CD4-positive, CD25-positive, alpha-beta regulatory T cell (primary cell): ENCODE measurements at regions not wholly inside any gene's neighbourhood (a gene's known extent, or its start where the extent isn't known, plus 50 kb on each side); places are given as distances from the start of the nearest gene placed in this dataset.

Experiments
- ATAC-seq, 2 donors: fragments of 150-1000 bp; cut with Tn5 transposase; one replicate each; pipeline ENCODE4 v1.10.0; 2021; ENCODE audit warnings: low read depth in 2 of 2, moderate number of reproducible peaks in 2 of 2, moderate library complexity in 1 of 2
- DNase-seq, 3 donors: peaks; one replicate each; pipeline versions ENCODE4 v3.0.0 to v3.0.0-alpha.2; 2012 to 2022; ENCODE audit warnings: mixed read lengths in 1 of 3
- H3K27ac ChIP-seq: one replicate; pipeline ENCODE4 v1.7.0; 2013; ENCODE audit warnings: mild to moderate bottlenecking, low read length; ENCODE audit not compliant: insufficient read depth, poor library complexity, severe bottlenecking
- H3K27me3 ChIP-seq: one replicate; pipeline ENCODE4 v1.7.0; 2013; ENCODE audit warnings: low read length; ENCODE audit not compliant: control insufficient read depth, insufficient read depth
- H3K36me3 ChIP-seq: one replicate; pipeline ENCODE4 v1.7.0; 2013; ENCODE audit warnings: mild to moderate bottlenecking, low read length, moderate library complexity; ENCODE audit not compliant: control insufficient read depth, insufficient read depth
- H3K4me1 ChIP-seq: 2 replicates; pipeline ENCODE4 v1.7.0; 2013; ENCODE audit warnings: mild to moderate bottlenecking, low read length; ENCODE audit not compliant: insufficient read depth, control insufficient read depth, poor library complexity, severe bottlenecking
- H3K4me3 ChIP-seq: one replicate; pipeline ENCODE4 v1.7.0; 2013; ENCODE audit warnings: low read depth, mild to moderate bottlenecking, low read length, moderate library complexity
- H3K9me3 ChIP-seq, 2 experiments: 1 replicate in 1 of 2; 2 replicates in 1 of 2; pipeline ENCODE4 v1.7.0; 2013; ENCODE audit warnings: low read length in 2 of 2, mild to moderate bottlenecking in 1 of 2, moderate library complexity in 1 of 2; ENCODE audit not compliant: control insufficient read depth in 2 of 2
- H3K27ac Mint-ChIP-seq, 3 donors: one replicate each; pipeline ENCODE4 v1.8.0; 2020 to 2022; ENCODE audit warnings: mild to moderate bottlenecking in 3 of 3, mixed read lengths in 3 of 3, moderate library complexity in 2 of 3
- H3K27me3 Mint-ChIP-seq: one replicate; pipeline ENCODE4 v1.8.0; 2022; ENCODE audit warnings: mild to moderate bottlenecking, mixed read lengths
- H3K36me3 Mint-ChIP-seq: one replicate; pipeline ENCODE4 v1.8.0; 2020; ENCODE audit warnings: mixed read lengths
- H3K4me1 Mint-ChIP-seq, 4 donors: one replicate each; pipeline ENCODE4 v1.8.0; 2020 to 2022; ENCODE audit warnings: mixed read lengths in 4 of 4, mild to moderate bottlenecking in 1 of 4
- H3K4me3 Mint-ChIP-seq, 4 donors: one replicate each; pipeline ENCODE4 v1.8.0; 2020 to 2022; ENCODE audit warnings: mild to moderate bottlenecking in 4 of 4, mixed read lengths in 4 of 4, moderate library complexity in 3 of 4
- H3K9me3 Mint-ChIP-seq, 7 donors: one replicate each; pipeline ENCODE4 v1.8.0; 2020 to 2022; ENCODE audit warnings: mixed read lengths in 7 of 7, mild to moderate bottlenecking in 3 of 7, moderate library complexity in 2 of 7

DNA sequence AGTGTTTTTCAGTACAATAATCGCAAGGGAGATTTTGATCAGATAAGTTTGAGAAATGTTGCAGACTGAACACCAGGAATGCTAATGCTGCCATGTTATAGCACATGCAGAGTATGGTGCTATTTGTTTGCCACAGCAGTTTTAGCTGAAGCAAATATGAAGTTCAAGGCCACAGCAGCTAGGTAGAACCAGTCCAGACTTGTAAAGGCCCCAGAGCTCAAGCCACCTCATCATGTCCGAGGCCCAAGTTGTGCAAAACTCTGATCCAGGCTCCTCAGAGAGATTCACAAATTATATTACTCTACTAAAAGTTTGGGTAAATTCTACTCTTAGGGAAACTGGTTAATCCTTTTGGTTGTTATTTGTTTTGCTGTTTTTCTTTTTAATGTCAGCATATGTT, 2702.6 kb downstream of the PCDH9 start:
- Mint-ChIP-seq H3K4me1 (no peaks in the 10 kb centered on the region), H3K4me3 (no peak overlapping the region), H3K27me3 (no peaks in the 10 kb centered on the region), H3K36me3 (no peaks in the 10 kb centered on the region), H3K27ac (no peak overlapping the region), H3K9me3 (peaks cover 0 to 10% (median 6%) of the 10 kb centered on the region in 7 donors)
- H3K4me1 ChIP-seq = no peaks in the 10 kb centered on the region
- no peaks in the 10 kb centered on the region for H3K36me3 ChIP-seq
- H3K27ac ChIP-seq = no peak overlapping the region
- H3K4me3 ChIP-seq = no peak overlapping the region
- no peaks in the 10 kb centered on the region for H3K27me3 ChIP-seq
- no peak for ATAC-seq
- H3K9me3 ChIP-seq = peaks cover 2 to 4% of the 10 kb centered on the region in 2 experiments
- DNase-seq = no peak

DNA sequence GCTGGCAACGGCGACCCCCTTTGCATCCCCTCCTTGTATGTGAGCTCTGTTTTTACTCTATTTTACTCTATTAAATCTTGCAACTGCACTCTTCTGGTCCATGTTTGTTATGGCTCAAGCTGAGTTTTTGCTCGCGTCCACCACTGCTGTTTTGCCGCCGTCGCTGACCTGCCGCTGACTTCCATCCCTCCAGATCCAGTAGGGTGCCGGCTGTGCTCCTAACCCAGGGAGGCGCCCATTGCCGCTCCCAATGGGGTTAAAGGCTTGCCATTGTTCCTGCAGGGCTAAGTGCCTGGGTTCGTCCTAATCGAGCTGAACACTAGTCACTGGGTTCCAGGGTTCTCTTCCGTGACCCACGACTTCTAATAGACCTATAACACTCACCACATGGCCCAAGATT, 2704.4 kb downstream of the PCDH9 start:
- Histone ChIP-seq H3K27me3 (no peaks in the 10 kb centered on the region), H3K4me3 (no peak overlapping the region), H3K9me3 (peaks cover 2 to 5% of the 10 kb centered on the region in 2 experiments), H3K36me3 (no peaks in the 10 kb centered on the region), H3K27ac (no peak overlapping the region), H3K4me1 (no peaks in the 10 kb centered on the region)
- Mint-ChIP-seq H3K27ac (no peak overlapping the region), H3K9me3 (peaks cover 0 to 13% (median 6%) of the 10 kb centered on the region in 7 donors), H3K36me3 (no peaks in the 10 kb centered on the region), H3K27me3 (no peaks in the 10 kb centered on the region), H3K4me3 (peak overlapping the region in 1 of 4 donors; percentile 38), H3K4me1 (no peaks in the 10 kb centered on the region)
- ATAC-seq (no peak), DNase-seq (no peak)

DNA sequence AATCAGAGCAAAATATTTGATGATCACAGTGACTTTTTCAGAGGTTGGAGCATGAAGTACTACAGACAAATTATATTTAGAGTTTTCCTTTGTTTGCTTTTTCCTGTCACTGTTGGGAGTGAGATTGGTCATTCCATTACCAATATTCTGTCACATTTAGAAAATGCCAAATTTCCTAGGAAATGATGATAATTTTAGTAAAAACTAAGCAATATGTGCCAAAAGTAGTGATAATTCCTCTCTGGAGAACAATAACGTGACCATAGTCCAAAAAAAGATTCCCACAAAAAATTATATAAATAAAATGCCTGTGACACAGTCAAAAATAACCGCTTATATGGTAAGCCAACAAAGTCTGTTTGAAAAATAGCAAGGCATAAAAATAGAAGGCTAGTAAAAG, 2719.4 kb downstream of the PCDH9 start:
- Histone ChIP-seq H3K36me3 (no peaks in the 10 kb centered on the region), H3K27me3 (no peaks in the 10 kb centered on the region), H3K4me3 (no peak overlapping the region), H3K27ac (no peak overlapping the region), H3K4me1 (no peaks in the 10 kb centered on the region), H3K9me3 (peaks cover 0 to 8% of the 10 kb centered on the region in 2 experiments)
- Mint-ChIP-seq H3K4me1 (no peaks in the 10 kb centered on the region), H3K4me3 (no peak overlapping the region), H3K36me3 (no peaks in the 10 kb centered on the region), H3K9me3 (peaks cover 0 to 17% (median 5%) of the 10 kb centered on the region in 7 donors), H3K27ac (no peak overlapping the region), H3K27me3 (no peaks in the 10 kb centered on the region)
- DNase-seq = no peak
- ATAC-seq = no peak

GRCh38 chr13:64506246-64506645, 2723.9 kb downstream of the PCDH9 start:
- no peaks in the 10 kb centered on the region for H3K4me1 Mint-ChIP-seq
- Histone ChIP-seq H3K4me3 (no peak overlapping the region), H3K27me3 (no peaks in the 10 kb centered on the region), H3K27ac (no peak overlapping the region), H3K9me3 (peaks cover 0 to 4% of the 10 kb centered on the region in 2 experiments), H3K4me1 (no peaks in the 10 kb centered on the region), H3K36me3 (no peaks in the 10 kb centered on the region)
- no peak overlapping the region for H3K27ac Mint-ChIP-seq
- H3K36me3 Mint-ChIP-seq = no peaks in the 10 kb centered on the region
- no peak for DNase-seq
- no peak overlapping the region for H3K4me3 Mint-ChIP-seq
- H3K27me3 Mint-ChIP-seq = no peaks in the 10 kb centered on the region
- H3K9me3 Mint-ChIP-seq = peaks cover 0 to 21% (median 5%) of the 10 kb centered on the region in 7 donors
- no peak for ATAC-seq

- H3K4me3 Mint-ChIP-seq = no peak overlapping the region
- no peak overlapping the region for H3K27ac Mint-ChIP-seq
- no peaks in the 10 kb centered on the region for H3K36me3 Mint-ChIP-seq
- Histone ChIP-seq H3K4me1 (no peaks in the 10 kb centered on the region), H3K27ac (no peak overlapping the region), H3K4me3 (no peak overlapping the region), H3K27me3 (no peaks in the 10 kb centered on the region), H3K36me3 (no peaks in the 10 kb centered on the region), H3K9me3 (peaks cover 0 to 4% of the 10 kb centered on the region in 2 experiments)
- no peaks in the 10 kb centered on the region for H3K4me1 Mint-ChIP-seq
- DNase-seq (no peak), ATAC-seq (no peak)
- peaks cover 0 to 21% (median 5%) of the 10 kb centered on the region in 7 donors for H3K9me3 Mint-ChIP-seq
- no peaks in the 10 kb centered on the region for H3K27me3 Mint-ChIP-seq
These were observed 2724.7 kb downstream of the PCDH9 start for GRCh38 chr13:64505336-64505910.

GRCh38 chr13:64488731-64489130, 2741.4 kb downstream of the PCDH9 start:
- Histone ChIP-seq H3K9me3 (peaks cover 0 to 10% of the 10 kb centered on the region in 2 experiments), H3K27me3 (no peaks in the 10 kb centered on the region), H3K27ac (no peak overlapping the region), H3K36me3 (no peaks in the 10 kb centered on the region), H3K4me3 (no peak overlapping the region), H3K4me1 (no peaks in the 10 kb centered on the region)
- Mint-ChIP-seq H3K4me3 (no peak overlapping the region), H3K36me3 (no peaks in the 10 kb centered on the region), H3K27ac (no peak overlapping the region), H3K9me3 (peaks cover 1 to 18% (median 10%) of the 10 kb centered on the region in 7 donors), H3K27me3 (no peaks in the 10 kb centered on the region), H3K4me1 (no peaks in the 10 kb centered on the region)
- ATAC-seq = no peak
- DNase-seq = no peak

DNA sequence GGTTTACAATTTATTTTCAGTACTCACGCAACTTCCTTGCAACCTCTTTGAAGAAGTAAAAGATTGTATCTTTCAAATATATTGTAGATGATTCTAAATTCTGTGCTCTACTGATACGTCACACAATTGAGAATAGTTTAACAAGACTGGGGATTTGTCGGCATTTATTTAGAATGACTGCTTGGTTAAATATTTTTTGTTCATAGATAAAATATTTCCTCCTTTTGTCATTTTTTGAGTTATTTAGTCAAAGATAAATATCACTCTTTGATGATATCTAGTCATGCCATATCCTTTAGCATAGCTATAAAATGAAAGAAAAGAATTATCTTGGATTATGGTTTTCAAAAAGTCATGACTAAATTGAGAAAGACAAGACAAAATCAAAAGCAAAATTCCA, 2747.8 kb downstream of the PCDH9 start:
- no peaks in the 10 kb centered on the region for H3K27me3 ChIP-seq
- Mint-ChIP-seq H3K4me1 (no peaks in the 10 kb centered on the region), H3K27me3 (no peaks in the 10 kb centered on the region), H3K9me3 (peaks cover 2 to 44% (median 7%) of the 10 kb centered on the region in 7 donors), H3K27ac (no peak overlapping the region), H3K4me3 (no peak overlapping the region), H3K36me3 (no peaks in the 10 kb centered on the region)
- H3K4me3 ChIP-seq = no peak overlapping the region
- DNase-seq = no peak
- ATAC-seq = no peak
- no peak overlapping the region for H3K27ac ChIP-seq
- no peaks in the 10 kb centered on the region for H3K36me3 ChIP-seq
- no peaks in the 10 kb centered on the region for H3K4me1 ChIP-seq
- H3K9me3 ChIP-seq = peaks cover 0 to 5% of the 10 kb centered on the region in 2 experiments

DNA sequence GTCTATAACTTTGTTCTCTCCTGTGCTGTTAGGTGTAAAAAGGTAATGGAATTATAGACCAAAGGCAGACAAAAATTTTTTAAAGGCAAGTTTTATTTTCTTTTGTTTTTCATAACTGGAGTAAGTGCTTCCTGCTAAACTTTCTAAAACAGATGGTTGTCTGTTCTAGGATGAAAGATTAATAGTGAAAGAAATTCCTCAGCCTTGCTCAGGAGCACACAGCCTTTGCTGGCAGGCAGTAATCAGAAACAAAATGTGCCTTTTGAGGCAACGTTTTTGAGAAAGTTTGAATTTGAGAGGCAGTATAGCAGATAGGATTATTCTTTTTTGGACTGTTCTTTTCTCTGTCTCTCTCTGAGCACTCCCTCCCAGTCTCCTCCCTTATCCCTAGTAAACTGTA, 2749.5 kb downstream of the PCDH9 start:
- H3K27me3 Mint-ChIP-seq = no peaks in the 10 kb centered on the region
- no peak overlapping the region for H3K27ac Mint-ChIP-seq
- no peaks in the 10 kb centered on the region for H3K27me3 ChIP-seq
- no peaks in the 10 kb centered on the region for H3K4me1 Mint-ChIP-seq
- DNase-seq = no peak
- H3K9me3 ChIP-seq = peaks cover 0 to 3% of the 10 kb centered on the region in 2 experiments
- no peak for ATAC-seq
- H3K4me3 ChIP-seq = no peak overlapping the region
- no peaks in the 10 kb centered on the region for H3K36me3 ChIP-seq
- H3K4me1 ChIP-seq = no peaks in the 10 kb centered on the region
- H3K9me3 Mint-ChIP-seq = peaks cover 2 to 46% (median 7%) of the 10 kb centered on the region in 7 donors
- no peak overlapping the region for H3K4me3 Mint-ChIP-seq
- H3K27ac ChIP-seq = no peak overlapping the region
- no peaks in the 10 kb centered on the region for H3K36me3 Mint-ChIP-seq
